ENCODE measurements at regions not wholly inside any gene's neighbourhood (a gene's known extent, or its start where the extent isn't known, plus 50 kb on each side); places are given as distances from the start of the nearest gene placed in this dataset.
"Not testable (repeated sequence)": the region's sequence is repeated elsewhere in the genome, so short reads cannot be mapped to it uniquely, and the experiment has no call there.

DNA sequence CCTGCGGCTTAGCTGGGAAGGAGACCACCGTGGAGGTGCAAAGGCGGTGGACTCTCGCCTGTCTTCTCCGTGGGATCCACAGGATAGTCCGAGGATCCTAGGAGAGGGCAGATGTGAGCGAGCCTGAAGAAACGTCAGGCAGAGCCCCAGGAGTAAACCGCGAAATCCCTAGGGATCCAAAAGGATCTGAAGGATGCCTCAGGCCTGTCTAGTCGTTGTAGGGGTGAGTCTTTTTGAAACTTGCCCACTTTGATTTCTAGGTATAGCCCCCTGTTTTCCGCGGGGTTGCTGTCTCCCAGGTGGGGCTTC is 576.5 kb downstream of the KCNJ18 start:
- Mint-ChIP-seq H3K36me3 (ENCODE audit: low read depth) (no peaks in the 10 kb centered on the region), H3K9me3 (ENCODE audit: insufficient read depth) (peaks cover 7% of the 10 kb centered on the region), H3K4me3 (no peak overlapping the region), H3K27ac (no peak overlapping the region), H3K4me1 (ENCODE audit: low read depth) (no peaks in the 10 kb centered on the region), H3K27me3 (ENCODE audit: low read depth) (no peaks in the 10 kb centered on the region)
- ATAC-seq (no peak), DNase-seq (no peak)
- ChIA-PET CTCF (no interaction called here), POLR2A (no interaction called here)

DNA sequence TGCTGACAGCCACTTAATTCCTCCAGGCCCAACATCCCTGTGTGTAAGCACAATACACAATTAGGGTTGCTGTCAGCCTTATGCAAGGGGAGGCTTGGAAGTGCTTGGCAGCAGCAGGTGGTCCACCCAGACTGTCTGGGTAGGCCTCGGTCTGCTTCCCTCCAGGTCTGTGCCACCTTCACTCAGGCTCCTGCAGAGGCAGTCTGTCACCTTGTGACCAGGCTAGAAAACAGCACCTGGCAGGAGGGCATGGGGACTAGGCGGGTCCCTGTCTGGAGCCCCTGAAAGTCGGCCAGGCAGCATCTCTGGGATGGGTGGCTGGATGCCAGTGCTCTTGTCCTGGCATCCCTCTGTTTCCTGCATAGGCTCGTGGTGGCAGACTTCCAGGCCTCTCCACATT is 578.1 kb downstream of the KCNJ18 start:
- no peak overlapping the region for H3K4me3 Mint-ChIP-seq
- DNase-seq (no peak), ATAC-seq (no peak)
- no peaks in the 10 kb centered on the region for H3K36me3 Mint-ChIP-seq (ENCODE audit: low read depth)
- peaks cover 7% of the 10 kb centered on the region for H3K9me3 Mint-ChIP-seq (ENCODE audit: insufficient read depth)
- CTCF ChIA-PET: no interaction called here
- no peaks in the 10 kb centered on the region for H3K27me3 Mint-ChIP-seq (ENCODE audit: low read depth)
- no peak overlapping the region for H3K27ac Mint-ChIP-seq
- POLR2A ChIA-PET: no interaction called here
- no peaks in the 10 kb centered on the region for H3K4me1 Mint-ChIP-seq (ENCODE audit: low read depth)

DNA sequence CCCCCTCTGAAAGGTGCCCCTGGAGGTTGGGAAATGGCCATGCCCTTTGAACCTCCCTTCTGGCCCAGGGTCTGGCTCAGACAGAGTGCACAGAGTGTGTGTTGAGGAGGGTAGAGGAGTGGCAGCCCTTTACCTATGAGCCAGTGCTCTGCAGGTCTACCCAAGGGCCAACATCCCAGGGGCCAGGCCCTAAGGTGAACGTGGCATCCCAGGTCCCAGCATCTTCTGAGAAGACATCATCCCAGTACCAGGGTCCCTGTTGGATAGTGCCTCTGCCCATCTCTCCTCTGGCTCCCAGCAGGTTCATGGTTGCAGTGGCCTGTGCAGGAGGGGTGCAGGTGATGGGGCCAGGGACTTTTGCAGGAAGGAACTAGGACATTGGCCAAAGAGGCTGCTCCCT is 578.5 kb downstream of the KCNJ18 start:
- H3K9me3 Mint-ChIP-seq (ENCODE audit: insufficient read depth); H3K36me3 Mint-ChIP-seq (ENCODE audit: low read depth); POLR2A ChIA-PET; H3K27ac Mint-ChIP-seq; H3K27me3 Mint-ChIP-seq (ENCODE audit: low read depth); H3K4me3 Mint-ChIP-seq; H3K4me1 Mint-ChIP-seq (ENCODE audit: low read depth); CTCF ChIA-PET; ATAC-seq; DNase-seq: not testable (repeated sequence)

DNA sequence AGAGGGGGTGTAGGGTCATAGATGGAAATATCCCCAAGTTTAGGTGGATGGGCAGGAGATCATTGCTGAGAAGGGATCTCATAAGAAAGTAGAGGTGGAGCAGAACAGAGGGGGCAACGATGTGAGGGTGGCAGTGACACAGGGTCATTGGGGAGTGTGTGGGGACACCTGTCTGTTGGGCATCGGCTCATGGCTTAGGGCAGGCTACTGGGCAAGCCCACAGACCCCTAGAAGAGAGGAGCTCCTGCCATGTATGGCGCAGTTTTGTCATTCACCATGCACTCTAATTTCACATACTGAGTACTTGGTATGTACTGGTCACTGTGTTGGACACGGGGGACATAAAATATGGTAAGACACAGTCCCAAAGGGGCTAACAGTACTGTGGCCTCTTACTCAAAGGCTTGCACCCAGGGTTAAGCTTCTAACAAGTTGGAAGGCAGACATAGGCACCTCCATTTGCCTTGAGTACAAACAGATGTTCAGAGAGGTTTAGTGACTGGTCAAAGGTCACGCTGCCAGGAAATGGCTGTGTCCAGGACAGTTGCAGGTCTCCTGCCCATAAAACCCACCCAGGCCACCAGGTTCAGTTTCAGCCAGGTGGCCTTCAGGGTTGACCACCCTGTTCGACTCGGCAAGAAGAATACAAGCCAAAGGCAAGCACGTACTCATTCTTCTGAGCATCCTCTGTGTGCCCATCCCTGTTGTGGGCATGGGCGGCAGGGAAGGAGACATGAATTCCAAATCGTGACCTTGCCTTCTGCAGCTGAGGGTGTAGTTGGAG is 580.2 kb downstream of the KCNJ18 start:
- no peak for DNase-seq
- ChIA-PET POLR2A (no interaction called here), CTCF (no interaction called here)

DNA sequence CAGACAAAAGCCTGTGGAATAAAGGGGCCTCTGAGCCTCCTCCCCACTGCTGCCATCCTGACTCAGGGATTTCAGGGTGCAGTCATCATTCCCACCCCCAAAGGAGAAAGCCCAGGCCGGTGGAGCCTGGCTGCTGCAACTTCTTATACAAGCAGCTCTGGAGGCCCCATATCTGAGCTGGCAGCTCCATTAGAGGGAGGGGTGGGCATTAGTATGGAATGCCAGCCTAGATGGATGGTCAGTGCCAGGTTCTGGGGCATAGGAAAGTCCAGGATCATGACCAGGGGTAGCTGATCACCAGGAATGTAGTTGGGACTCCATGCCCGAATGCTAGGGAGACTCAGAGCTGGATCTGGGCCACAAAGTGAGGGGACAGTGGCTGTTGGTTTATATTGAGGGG is 581.0 kb downstream of the KCNJ18 start:
- CTCF ChIA-PET: no interaction called here
- Mint-ChIP-seq H3K27ac (no peak overlapping the region), H3K4me3 (no peak overlapping the region), H3K36me3 (ENCODE audit: low read depth) (no peaks in the 10 kb centered on the region), H3K9me3 (ENCODE audit: insufficient read depth) (peaks cover 14% of the 10 kb centered on the region), H3K4me1 (ENCODE audit: low read depth) (no peaks in the 10 kb centered on the region), H3K27me3 (ENCODE audit: low read depth) (no peaks in the 10 kb centered on the region)
- POLR2A ChIA-PET: no interaction called here
- no peak for ATAC-seq
- no peak for DNase-seq

More for the DNA sequence above, 580.2 kb downstream of the KCNJ18 start:
- no peak for ATAC-seq
- Mint-ChIP-seq H3K27me3 (ENCODE audit: low read depth) (no peaks in the 10 kb centered on the region), H3K9me3 (ENCODE audit: insufficient read depth) (peaks cover 14% of the 10 kb centered on the region), H3K4me3 (no peak overlapping the region), H3K4me1 (ENCODE audit: low read depth) (no peaks in the 10 kb centered on the region), H3K27ac (no peak overlapping the region), H3K36me3 (ENCODE audit: low read depth) (no peaks in the 10 kb centered on the region)

DNA sequence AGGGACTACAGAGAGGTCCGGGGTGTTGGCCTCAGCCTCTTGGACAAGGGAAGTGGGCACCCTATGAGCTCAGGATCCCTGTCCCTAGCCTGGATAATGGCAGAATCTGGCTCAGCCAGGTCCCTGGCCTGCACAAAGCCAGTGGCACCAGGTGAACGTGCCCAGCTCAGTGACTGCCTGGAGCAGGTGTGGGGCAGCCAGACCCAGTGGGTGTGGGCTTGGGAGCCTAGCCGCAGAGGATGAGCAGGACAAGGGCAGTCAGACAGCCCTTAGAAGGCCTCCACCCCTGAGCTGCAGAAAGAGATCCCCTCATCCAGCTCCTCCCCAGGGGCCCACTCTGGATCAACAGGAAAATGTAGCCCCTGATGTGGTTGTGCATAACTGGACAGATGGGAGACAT is 585.3 kb downstream of the KCNJ18 start:
- no peaks in the 10 kb centered on the region for H3K27me3 Mint-ChIP-seq (ENCODE audit: low read depth)
- DNase-seq (no peak), ATAC-seq (no peak)
- H3K9me3 Mint-ChIP-seq (ENCODE audit: insufficient read depth): peaks cover 9% of the 10 kb centered on the region
- H3K36me3 Mint-ChIP-seq (ENCODE audit: low read depth): no peaks in the 10 kb centered on the region
- ChIA-PET CTCF (no interaction called here), POLR2A (no interaction called here)
- no peak overlapping the region for H3K4me3 Mint-ChIP-seq
- H3K27ac Mint-ChIP-seq: no peak overlapping the region
- no peaks in the 10 kb centered on the region for H3K4me1 Mint-ChIP-seq (ENCODE audit: low read depth)

DNA sequence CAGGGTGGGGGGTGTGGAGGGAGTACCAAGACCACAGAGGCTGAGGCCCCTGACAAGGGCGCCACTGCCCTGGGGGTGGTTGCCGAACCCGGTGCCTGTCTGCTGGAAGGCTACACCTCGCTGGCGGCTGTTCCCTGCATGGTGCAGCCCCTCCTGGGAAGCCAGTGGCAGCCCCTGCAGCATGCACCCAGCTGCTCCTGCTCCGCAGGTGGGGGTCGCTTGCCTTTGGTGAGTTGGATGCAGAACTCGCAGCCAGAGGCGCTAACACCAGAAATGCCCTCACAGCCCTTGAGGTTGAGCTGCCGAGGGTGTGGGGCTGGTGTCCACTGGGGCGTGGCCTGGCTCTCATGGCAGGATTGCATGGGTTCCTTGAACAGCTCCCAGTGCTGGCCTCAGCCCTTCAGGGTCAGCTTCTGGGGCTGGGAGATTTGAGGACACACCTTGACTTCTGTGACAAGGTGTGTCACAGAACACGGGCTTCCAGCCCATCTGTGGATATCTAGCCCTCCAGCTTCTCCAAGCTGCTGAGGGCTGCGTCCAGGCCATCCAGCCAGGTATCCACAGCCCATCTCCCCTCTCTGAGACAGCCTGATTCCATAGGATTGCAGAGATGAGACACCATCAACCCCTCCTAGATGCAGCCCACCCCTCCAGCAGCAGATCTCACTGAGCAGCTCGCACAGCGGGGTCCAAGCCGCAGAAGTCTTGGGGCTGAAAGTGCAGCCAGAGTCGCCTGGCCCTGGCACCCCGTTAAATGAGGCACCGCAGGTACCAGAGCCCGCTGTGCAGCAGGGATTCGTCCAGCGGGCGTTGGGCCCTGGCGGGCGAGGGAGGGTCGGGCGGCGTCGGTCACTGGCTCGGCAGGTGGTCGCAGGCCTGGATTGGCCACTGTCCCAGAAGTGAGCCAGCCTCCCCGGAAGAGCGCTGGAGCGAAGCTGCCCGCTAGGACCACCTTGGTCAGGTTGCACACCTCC is 586.3 kb downstream of the KCNJ18 start:
- ATAC-seq (no peak), DNase-seq (no peak)
- ChIA-PET POLR2A (no interaction called here), CTCF (no interaction called here)
- Mint-ChIP-seq H3K36me3 (ENCODE audit: low read depth) (no peaks in the 10 kb centered on the region), H3K9me3 (ENCODE audit: insufficient read depth) (peaks cover 7% of the 10 kb centered on the region), H3K4me1 (ENCODE audit: low read depth) (no peaks in the 10 kb centered on the region), H3K4me3 (no peak overlapping the region), H3K27me3 (ENCODE audit: low read depth) (no peaks in the 10 kb centered on the region), H3K27ac (no peak overlapping the region)

DNA sequence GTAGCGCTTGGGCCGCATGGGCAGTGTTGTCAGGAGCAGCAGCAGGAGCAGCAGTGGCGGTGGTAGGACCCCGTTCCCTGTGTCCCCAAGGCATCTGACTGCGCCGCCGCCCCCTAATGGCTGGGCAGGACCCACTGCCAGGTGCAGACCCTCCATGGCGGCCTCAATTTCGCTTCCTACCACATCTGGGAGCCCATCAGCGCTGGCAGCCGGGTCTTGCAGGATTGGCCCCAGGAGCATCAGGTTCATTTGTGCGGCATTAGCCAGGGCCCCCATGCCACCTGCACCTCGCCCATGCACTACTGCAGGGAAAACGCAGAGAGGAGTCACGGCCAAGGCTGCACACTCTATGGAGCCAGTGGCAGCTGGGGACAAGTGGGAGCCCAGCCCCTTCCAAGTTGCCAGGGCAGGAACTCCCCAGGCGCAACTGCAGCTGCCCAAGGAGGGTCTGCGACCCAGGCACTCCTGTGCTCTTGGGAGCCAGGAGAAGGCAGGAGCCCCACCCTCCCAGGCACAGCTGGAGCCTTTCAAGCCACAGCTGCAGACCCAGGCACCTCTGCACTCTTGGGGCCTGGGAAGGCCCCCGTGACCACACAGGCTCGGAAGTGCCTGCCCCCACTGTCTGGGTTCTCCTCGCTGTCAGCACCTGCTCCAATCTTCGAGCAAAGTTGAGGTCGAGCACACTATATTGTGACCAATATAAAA is 594.2 kb downstream of the KCNJ18 start:
- H3K27ac Mint-ChIP-seq: no peak overlapping the region
- no peak for ATAC-seq
- ChIA-PET CTCF (no interaction called here), POLR2A (no interaction called here)
- no peak for DNase-seq
- H3K4me1 Mint-ChIP-seq (ENCODE audit: low read depth): no peaks in the 10 kb centered on the region
- no peaks in the 10 kb centered on the region for H3K36me3 Mint-ChIP-seq (ENCODE audit: low read depth)
- H3K9me3 Mint-ChIP-seq (ENCODE audit: insufficient read depth): peaks cover 7% of the 10 kb centered on the region
- no peaks in the 10 kb centered on the region for H3K27me3 Mint-ChIP-seq (ENCODE audit: low read depth)
- no peak overlapping the region for H3K4me3 Mint-ChIP-seq

DNA sequence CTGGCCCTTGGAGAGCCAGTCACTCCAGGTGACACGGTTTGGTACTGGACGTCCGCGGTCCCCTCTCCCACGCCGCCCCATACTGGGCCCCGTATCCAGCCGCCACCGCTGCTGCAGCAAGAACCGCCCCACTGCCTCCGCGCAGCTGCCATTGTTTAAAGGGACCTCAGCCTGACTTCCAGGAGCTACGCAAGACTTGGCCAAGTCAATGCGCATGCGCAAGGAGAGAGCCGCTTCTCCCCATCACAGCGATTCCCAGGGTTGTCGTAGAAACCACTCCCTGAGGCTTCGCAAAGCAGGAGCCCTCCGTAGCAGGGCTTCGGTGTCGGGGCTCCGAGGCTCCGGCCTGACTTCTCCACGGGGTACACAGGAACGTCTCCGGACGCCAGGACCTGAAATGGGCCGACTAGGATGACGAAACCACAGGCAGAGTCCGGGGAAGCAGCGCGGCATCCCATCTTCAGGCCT is 606.2 kb downstream of the KCNJ18 start:
- H3K4me1 Mint-ChIP-seq (ENCODE audit: low read depth); H3K36me3 Mint-ChIP-seq (ENCODE audit: low read depth); CTCF ChIA-PET; POLR2A ChIA-PET; DNase-seq; H3K4me3 Mint-ChIP-seq; H3K27me3 Mint-ChIP-seq (ENCODE audit: low read depth); H3K9me3 Mint-ChIP-seq (ENCODE audit: insufficient read depth); H3K27ac Mint-ChIP-seq; ATAC-seq: not testable (repeated sequence)

DNA sequence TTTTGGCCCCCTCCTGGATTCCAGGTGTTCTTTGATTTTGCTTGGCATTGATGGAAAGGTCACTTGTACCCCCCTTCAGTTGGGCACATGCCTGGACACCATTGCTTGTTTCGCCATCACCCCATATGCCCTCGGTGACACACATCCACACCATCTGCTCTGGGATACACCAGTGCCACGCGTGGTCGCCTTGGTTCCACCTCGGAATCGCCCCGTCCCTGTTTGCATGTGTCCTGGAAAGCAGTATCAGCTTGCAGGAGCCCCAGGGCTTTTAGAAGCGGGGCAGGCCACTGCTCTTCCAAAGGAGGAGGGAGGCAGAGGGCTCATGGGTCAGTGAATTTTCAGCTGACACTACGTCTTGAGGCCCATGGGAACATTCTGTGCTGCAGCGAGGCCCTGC is 607.9 kb downstream of the KCNJ18 start:
- no peaks in the 10 kb centered on the region for H3K36me3 Mint-ChIP-seq (ENCODE audit: low read depth)
- POLR2A ChIA-PET: no interaction called here
- H3K27me3 Mint-ChIP-seq (ENCODE audit: low read depth): no peaks in the 10 kb centered on the region
- peaks cover 4% of the 10 kb centered on the region for H3K9me3 Mint-ChIP-seq (ENCODE audit: insufficient read depth)
- H3K27ac Mint-ChIP-seq: no peak overlapping the region
- ATAC-seq (no peak), DNase-seq (no peak)
- H3K4me3 Mint-ChIP-seq: no peak overlapping the region
- no peaks in the 10 kb centered on the region for H3K4me1 Mint-ChIP-seq (ENCODE audit: low read depth)
- CTCF ChIA-PET: no interaction called here

DNA sequence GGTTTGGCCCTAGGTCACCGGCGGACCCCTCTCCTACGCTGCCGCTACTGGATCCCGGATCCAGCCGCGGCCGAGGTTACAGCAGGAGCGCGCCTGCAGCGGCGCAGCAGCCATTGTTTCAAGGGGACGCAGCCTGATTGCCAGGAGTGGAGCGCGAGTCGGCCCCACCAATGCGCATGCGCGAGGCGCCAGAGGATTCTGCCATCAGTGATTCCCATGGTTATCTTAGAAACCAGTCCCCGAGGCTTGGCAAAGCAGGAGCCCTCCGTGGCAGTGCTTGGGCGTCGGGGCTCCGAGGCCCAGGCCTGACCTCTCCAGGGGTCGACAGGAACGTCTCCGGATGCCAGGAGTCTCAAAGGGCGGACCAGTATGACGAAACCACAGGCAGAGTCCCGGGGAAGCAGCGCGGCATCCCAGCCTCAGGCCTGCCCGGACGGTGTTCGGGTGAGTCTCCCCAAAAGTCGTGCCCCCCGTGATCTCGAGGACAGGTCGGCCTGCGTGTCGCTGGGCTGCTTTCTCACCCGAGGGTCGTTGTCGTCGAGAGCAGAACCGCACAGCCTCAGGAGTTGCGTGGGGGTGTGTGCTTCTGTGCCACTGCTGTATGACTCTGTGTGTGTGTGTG is 608.5 kb downstream of the KCNJ18 start:
- no peak overlapping the region for H3K4me3 Mint-ChIP-seq
- DNase-seq (no peak), ATAC-seq (no peak)
- H3K36me3 Mint-ChIP-seq (ENCODE audit: low read depth): no peaks in the 10 kb centered on the region
- no peaks in the 10 kb centered on the region for H3K27me3 Mint-ChIP-seq (ENCODE audit: low read depth)
- ChIA-PET CTCF (no interaction called here), POLR2A (no interaction called here)
- H3K9me3 Mint-ChIP-seq (ENCODE audit: insufficient read depth): peaks cover 9% of the 10 kb centered on the region
- H3K4me1 Mint-ChIP-seq (ENCODE audit: low read depth): no peaks in the 10 kb centered on the region
- no peak overlapping the region for H3K27ac Mint-ChIP-seq

DNA sequence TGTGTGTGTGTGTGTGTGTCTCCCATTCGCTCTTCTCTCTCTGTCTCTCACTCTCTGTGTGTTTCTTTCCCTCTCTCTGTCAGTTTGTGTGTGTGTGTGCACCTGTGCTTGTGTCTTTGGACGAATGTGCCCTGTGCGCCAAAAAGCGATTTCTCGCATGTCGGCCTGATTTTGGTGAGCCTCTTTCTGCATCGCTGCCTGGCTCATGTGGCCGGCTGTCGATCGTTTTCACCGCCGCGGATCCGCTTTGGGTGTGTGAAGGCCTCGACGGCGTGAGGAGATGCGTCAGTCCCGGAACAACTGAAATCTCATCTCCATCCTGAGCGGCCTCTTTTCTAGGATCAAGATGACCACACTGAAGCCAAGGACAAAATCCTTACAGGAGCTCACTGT is 609.0 kb downstream of the KCNJ18 start:
- Mint-ChIP-seq H3K9me3 (ENCODE audit: insufficient read depth) (peaks cover 9% of the 10 kb centered on the region), H3K4me1 (ENCODE audit: low read depth) (no peaks in the 10 kb centered on the region), H3K27me3 (ENCODE audit: low read depth) (no peaks in the 10 kb centered on the region), H3K4me3 (no peak overlapping the region), H3K36me3 (ENCODE audit: low read depth) (no peaks in the 10 kb centered on the region), H3K27ac (no peak overlapping the region)
- POLR2A ChIA-PET: no interaction called here
- no peak for DNase-seq
- ATAC-seq: no peak
- CTCF ChIA-PET: no interaction called here

All from activated CD8-positive, alpha-beta T cell treated with anti-CD3 and anti-CD28 coated beads, Interleukin-2, amount 10 ng/mL, durations not matched to agents 7 days and 5 days (primary cell).